GM12878 (cell line): ENCODE measurements at regions not wholly inside any gene's neighbourhood (a gene's known extent, or its start where the extent isn't known, plus 50 kb on each side); places are given as distances from the start of the nearest gene placed in this dataset.

Experiments
- ATAC-seq: fragments of 200-7000 bp; cut with Tn5 transposase; 3 replicates; pipeline ENCODE4 v1.9.1; 2020; ENCODE audit warnings: mild to moderate bottlenecking, moderate library complexity
- BruUV-seq: library from RNA; stranded (reverse); fragments of 400-500 nt; replicated peaks from 2 replicates; lab custom pipeline; 2021; lab: Mats Ljungman, UMichigan
- CTCF ChIA-PET: fragments of 300-600 bp; sonication (Branson Sonifier 250); formaldehyde crosslinking; extraction: SDS; loops from one replicate; lab custom pipeline; 2021; ENCODE audit warnings: inconsistent platforms; lab: Yijun Ruan, JAX
- POLR2A ChIA-PET: fragments of 350-600 bp; formaldehyde crosslinking; extraction: SDS; loops from one replicate; lab custom pipeline; 2021; ENCODE audit warnings: inconsistent platforms; lab: Charles Lee
- RAD21 ChIA-PET: fragments of 300-600 bp; sonication (Branson Sonifier 250); formaldehyde crosslinking; loops from one replicate; lab custom pipeline; 2023; ENCODE audit warnings: antibody characterized with exemption; ENCODE audit not compliant: unreplicated experiment; lab: Charles Lee
- SMC1A ChIA-PET: fragments of 300-600 bp; sonication (Branson Sonifier 250); formaldehyde crosslinking; loops from one replicate; lab custom pipeline; 2023; ENCODE audit not compliant: unreplicated experiment, uncharacterized antibody; lab: Charles Lee
- DNase-seq: peaks from one replicate; pipeline ENCODE4 v3.0.0-alpha.2; 2011; ENCODE audit warnings: low read depth, low spot score
- FAIRE-seq: peaks from 3 replicates; lab custom pipeline; 2011; peaks lifted over from hg19 to GRCh38; lab: Jason Lieb, UNC
- H2AFZ ChIP-seq: 2 replicates; pipeline ENCODE4 v1.6.0; 2011; ENCODE audit warnings: low read depth, low read length, control low read depth; ENCODE audit not compliant: control insufficient read depth
- H3K27ac ChIP-seq: 2 replicates; pipeline ENCODE4 v1.5.1; 2011; ENCODE audit warnings: control low read depth; ENCODE audit not compliant: control insufficient read depth, insufficient read depth
- H3K27me3 ChIP-seq, 2 experiments: replicated peaks in 1 of 2; 2 replicates each; pipeline versions ENCODE4 v1.6.0 to v1.6.1; 2011; ENCODE audit warnings: low read length in 1 of 2; ENCODE audit not compliant: control insufficient read depth in 2 of 2, insufficient read depth in 2 of 2
- H3K36me3 ChIP-seq, 2 experiments: 2 replicates each; pipeline ENCODE4 v1.5.1; 2011; ENCODE audit warnings: low read length in 1 of 2; ENCODE audit not compliant: control insufficient read depth in 2 of 2, insufficient read depth in 2 of 2
- H3K4me1 ChIP-seq: 2 replicates; pipeline ENCODE4 v1.6.1; 2011; ENCODE audit warnings: mild to moderate bottlenecking, low read length, moderate library complexity, mixed read lengths; ENCODE audit not compliant: control insufficient read depth, insufficient read depth
- H3K4me2 ChIP-seq: 2 replicates; pipeline ENCODE4 v1.6.0; 2011; ENCODE audit warnings: control low read depth; ENCODE audit not compliant: control insufficient read depth, insufficient read depth
- H3K4me3 ChIP-seq: fragments of 200-600 bp; sonication (generic); 2 replicates; pipeline ENCODE4 v1.5.1; 2016
- H3K79me2 ChIP-seq: 2 replicates; pipeline ENCODE4 v1.6.0; 2011; ENCODE audit warnings: low read length; ENCODE audit not compliant: control insufficient read depth, insufficient read depth
- H3K9ac ChIP-seq: 2 replicates; pipeline ENCODE4 v1.8.0; 2011; ENCODE audit warnings: low read length, control low read depth, mixed read lengths; ENCODE audit not compliant: control insufficient read depth, insufficient read depth
- H3K9me3 ChIP-seq: replicated peaks from 3 replicates; pipeline ENCODE4 v1.5.1; 2011; ENCODE audit warnings: mild to moderate bottlenecking, low read length; ENCODE audit not compliant: control insufficient read depth, insufficient read depth
- H4K20me1 ChIP-seq: 2 replicates; pipeline ENCODE4 v1.6.0; 2011; ENCODE audit not compliant: control insufficient read depth, insufficient read depth
- CBX3 ChIP-seq: fragments of 200-600 bp; sonication (generic); IDR thresholded peaks from 2 replicates; pipeline ENCODE4 v1.6.1; 2016; ENCODE audit warnings: low read depth, borderline replicate concordance
- CEBPB ChIP-seq, 2 experiments: fragments of 150-350 bp in 1 of 2; IDR thresholded peaks; 2 replicates each; pipeline ENCODE4 v1.6.1; 2012 to 2014; ENCODE audit warnings: low read depth in 2 of 2, low read length in 2 of 2, borderline replicate concordance in 1 of 2, inconsistent platforms in 1 of 2
- CREM ChIP-seq: IDR thresholded peaks from 2 replicates; pipeline ENCODE4 v1.6.1; 2014; ENCODE audit warnings: antibody characterized with exemption, low read depth
- CTCF ChIP-seq, 3 experiments: IDR thresholded peaks in 2 of 3; conservative IDR thresholded peaks in 1 of 3; 2 replicates each; pipeline ENCODE4 v1.5.1; 2011; ENCODE audit warnings: low read depth in 3 of 3, low read length in 3 of 3, mild to moderate bottlenecking in 3 of 3, control low read depth in 2 of 3, moderate library complexity in 2 of 3, inconsistent platforms in 1 of 3, mixed read lengths in 1 of 3; ENCODE audit not compliant: control insufficient read depth in 2 of 3, insufficient read depth in 1 of 3; ENCODE audit errors: extremely low read depth in 1 of 3
- DPF2 ChIP-seq: fragments of 450-650 bp; IDR thresholded peaks from 2 replicates; pipeline ENCODE4 v1.6.1; 2017; ENCODE audit warnings: mild to moderate bottlenecking
- EGR1 ChIP-seq, 2 experiments: IDR thresholded peaks; 1 replicate in 1 of 2; 2 replicates in 1 of 2; pipeline ENCODE4 v1.6.1; 2011 to 2012; ENCODE audit warnings: low read depth in 2 of 2, low read length in 2 of 2, borderline replicate concordance in 1 of 2, mild to moderate bottlenecking in 1 of 2, moderate library complexity in 1 of 2
- FOXK2 ChIP-seq: fragments of 450-650 bp; IDR thresholded peaks from 2 replicates; pipeline ENCODE4 v1.6.1; 2017; ENCODE audit warnings: mild to moderate bottlenecking, moderate library complexity
- HDAC2 ChIP-seq: fragments of 200-600 bp; sonication (generic); IDR thresholded peaks from 2 replicates; pipeline ENCODE4 v1.6.1; 2017
- MTA3 ChIP-seq: IDR thresholded peaks from 2 replicates; pipeline ENCODE4 v1.6.1; 2012; ENCODE audit warnings: low read length, inconsistent platforms, borderline replicate concordance
- PAX5 ChIP-seq: IDR thresholded peaks from 2 replicates; pipeline ENCODE4 v1.6.1; 2011; ENCODE audit warnings: low read depth, low read length, borderline replicate concordance
- POLR2A ChIP-seq: IDR thresholded peaks from 2 replicates; pipeline ENCODE4 v1.6.1; 2011; ENCODE audit warnings: low read depth, mild to moderate bottlenecking, low read length
- PRDM15 ChIP-seq: fragments of 450-650 bp; formaldehyde crosslinking; IDR thresholded peaks from 2 replicates; pipeline ENCODE4 v1.4.0; 2020; ENCODE audit warnings: mild to moderate bottlenecking, moderate library complexity
- RCOR1 ChIP-seq: conservative IDR thresholded peaks from 2 replicates; pipeline ENCODE4 v1.6.1; 2012; ENCODE audit warnings: low read depth, low read length, improper control_type of control experiment
- SMARCA5 ChIP-seq: fragments of 450-650 bp; IDR thresholded peaks from 2 replicates; pipeline ENCODE4 v1.6.1; 2017; ENCODE audit warnings: mild to moderate bottlenecking
- SUPT20H ChIP-seq: IDR thresholded peaks from 2 replicates; pipeline ENCODE4 v1.6.1; 2011; ENCODE audit warnings: low read depth, mild to moderate bottlenecking, low read length, moderate library complexity, borderline replicate concordance; ENCODE audit not compliant: control insufficient read depth
- in situ Hi-C: fragments of 300-500 bp; cut with MboI; formaldehyde crosslinking; loops from 9 replicates; pipeline ENCODE4 v1.14.3; 2018; ENCODE audit warnings: mixed read lengths
- intact Hi-C: fragments of 100-400 bp; cut with micrococcal nuclease; formaldehyde crosslinking; loops from one replicate; pipeline ENCODE4 v1.14.2; 2022; ENCODE audit not compliant: unreplicated experiment
- TF ChIP-seq, protein P1 (sequence below): fragments of 450-650 bp; formaldehyde crosslinking; IDR thresholded peaks from 2 replicates; pipeline ENCODE4 v1.4.0; 2022; ENCODE audit warnings: mild to moderate bottlenecking, moderate library complexity

- no peak for FAIRE-seq
Observed at GRCh38 chr4:124065422-124065821, 647.1 kb downstream of the ANKRD50 start.

More at GRCh38 chr4:124065422-124065821, 647.1 kb downstream of the ANKRD50 start:
- RAD21 ChIA-PET = interaction anchor here (0.6 kb wide), 1 partner anchor 180 kb away, joined by 4 read pairs; no protein-coding TSS in a partner anchor
- in situ Hi-C loops = no loop called here
- no peak overlapping the region for H3K9ac ChIP-seq
- CTCF ChIA-PET = no interaction called here
- H3K27me3 ChIP-seq = no peaks in the 10 kb centered on the region
- H3K36me3 ChIP-seq = no peaks in the 10 kb centered on the region
- H3K27ac ChIP-seq = no peak overlapping the region
- H3K4me1 ChIP-seq = no peaks in the 10 kb centered on the region
- H3K9me3 ChIP-seq = no peaks in the 10 kb centered on the region
- H3K79me2 ChIP-seq = no peaks in the 10 kb centered on the region
- no peaks in the 10 kb centered on the region for H4K20me1 ChIP-seq
- POLR2A ChIA-PET = no interaction called here
- no peak overlapping the region for H2AFZ ChIP-seq
- no peak for ATAC-seq
- no peak overlapping the region for H3K4me2 ChIP-seq
- no peak overlapping the region for H3K4me3 ChIP-seq
- no peak for TF ChIP-seq SUPT20H
- no peak for TF ChIP-seq PAX5
- TF ChIP-seq PRDM15 (CRISPR knock-in tag) = no peak
- no peak for TF ChIP-seq CEBPB (IDR thresholded peaks at IDR 0.05; ENCODE audit: borderline replicate concordance in 1 of 2, low read depth in 2 of 2, low read length in 2 of 2)
- no peak for TF ChIP-seq CBX3
- TF ChIP-seq FOXK2 = no peak
- TF ChIP-seq HDAC2 = no peak
- no peak for TF ChIP-seq CREM
- TF ChIP-seq SMARCA5 = no peak
- TF ChIP-seq CTCF (IDR thresholded peaks at IDR 0.05 in 2 of 3, conservative IDR thresholded peaks at IDR 0.05 in 1 of 3; ENCODE audit: control insufficient read depth in 2 of 3, extremely low read depth in 1 of 3, insufficient read depth in 1 of 3, low read depth in 3 of 3, low read length in 3 of 3) = no peak
- TF ChIP-seq MTA3 = no peak
- TF ChIP-seq, protein P1, sequence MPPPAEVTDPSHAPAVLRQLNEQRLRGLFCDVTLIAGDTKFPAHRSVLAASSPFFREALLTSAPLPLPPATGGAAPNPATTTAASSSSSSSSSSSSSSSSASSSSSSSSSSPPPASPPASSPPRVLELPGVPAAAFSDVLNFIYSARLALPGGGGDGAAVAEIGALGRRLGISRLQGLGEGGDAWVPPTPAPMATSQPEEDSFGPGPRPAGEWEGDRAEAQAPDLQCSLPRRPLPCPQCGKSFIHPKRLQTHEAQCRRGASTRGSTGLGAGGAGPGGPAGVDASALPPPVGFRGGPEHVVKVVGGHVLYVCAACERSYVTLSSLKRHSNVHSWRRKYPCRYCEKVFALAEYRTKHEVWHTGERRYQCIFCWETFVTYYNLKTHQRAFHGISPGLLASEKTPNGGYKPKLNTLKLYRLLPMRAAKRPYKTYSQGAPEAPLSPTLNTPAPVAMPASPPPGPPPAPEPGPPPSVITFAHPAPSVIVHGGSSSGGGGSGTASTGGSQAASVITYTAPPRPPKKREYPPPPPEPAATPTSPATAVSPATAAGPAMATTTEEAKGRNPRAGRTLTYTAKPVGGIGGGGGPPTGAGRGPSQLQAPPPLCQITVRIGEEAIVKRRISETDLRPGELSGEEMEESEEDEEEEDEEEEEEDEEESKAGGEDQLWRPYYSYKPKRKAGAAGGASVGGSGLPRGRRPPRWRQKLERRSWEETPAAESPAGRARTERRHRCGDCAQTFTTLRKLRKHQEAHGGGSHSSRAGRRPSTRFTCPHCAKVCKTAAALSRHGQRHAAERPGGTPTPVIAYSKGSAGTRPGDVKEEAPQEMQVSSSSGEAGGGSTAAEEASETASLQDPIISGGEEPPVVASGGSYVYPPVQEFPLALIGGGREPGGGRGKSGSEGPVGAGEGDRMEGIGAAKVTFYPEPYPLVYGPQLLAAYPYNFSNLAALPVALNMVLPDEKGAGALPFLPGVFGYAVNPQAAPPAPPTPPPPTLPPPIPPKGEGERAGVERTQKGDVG (CRISPR knock-in tag) = no peak
- no peak for TF ChIP-seq EGR1 (IDR thresholded peaks at IDR 0.05; ENCODE audit: borderline replicate concordance in 1 of 2, low read depth in 2 of 2, low read length in 2 of 2)
- TF ChIP-seq RCOR1 = no peak
- TF ChIP-seq DPF2 = no peak
- TF ChIP-seq POLR2A = no peak
- SMC1A ChIA-PET = interaction anchor here (0.6 kb wide), 1 partner anchor 906 kb away, joined by 3 read pairs; no protein-coding TSS in a partner anchor
- intact Hi-C loops = no loop called here
- BruUV-seq = no TSS peak
- no peak for DNase-seq
